ENCODE measurements at regions not wholly inside any gene's neighbourhood (a gene's known extent, or its start where the extent isn't known, plus 50 kb on each side); places are given as distances from the start of the nearest gene placed in this dataset.

- no peaks in the 10 kb centered on the region for H3K27me3 Mint-ChIP-seq (ENCODE audit: insufficient read depth, unreplicated experiment)
- no peak for DNase-seq
- no peaks in the 10 kb centered on the region for H3K27me3 ChIP-seq (replicated peaks; ENCODE audit: control insufficient read depth, insufficient read depth, low read length)
- no peaks in the 10 kb centered on the region for H3K36me3 Mint-ChIP-seq (ENCODE audit: insufficient read depth, unreplicated experiment)
- intact Hi-C loops (cut with micrococcal nuclease; ENCODE audit: unreplicated experiment) = no loop called here
- H3K4me1 ChIP-seq = no peaks in the 10 kb centered on the region
- POLR2A ChIA-PET = no interaction called here
- peaks cover 13% of the 10 kb centered on the region for H3K9me3 ChIP-seq
- no peak overlapping the region for H3K4me3 ChIP-seq (ENCODE audit: low read depth, low read length)
- BruUV-seq (replicated peaks) = no TSS peak
- peaks cover 5% of the 10 kb centered on the region for H3K4me1 Mint-ChIP-seq (ENCODE audit: low read depth, unreplicated experiment)
- H3K4me3 Mint-ChIP-seq (ENCODE audit: unreplicated experiment) = no peak overlapping the region
- TF ChIP-seq CTCF (IDR thresholded peaks at IDR 0.05; ENCODE audit: insufficient read depth in 1 of 2, low read depth in 1 of 2, low read length in 1 of 2, severe bottlenecking in 1 of 2, unreplicated experiment in 1 of 2) = no peak
- H3K36me3 ChIP-seq (ENCODE audit: control insufficient read depth, insufficient read depth, low read length) = no peaks in the 10 kb centered on the region
- CTCF ChIA-PET = no interaction called here
- no peak overlapping the region for H3K27ac Mint-ChIP-seq (ENCODE audit: unreplicated experiment)
- peaks cover 14% of the 10 kb centered on the region for H3K9me3 Mint-ChIP-seq (ENCODE audit: unreplicated experiment)
Measured at GRCh38 chr2:100692906-100693305, 127.0 kb upstream of the NPAS2 start.

- H3K27me3 Mint-ChIP-seq (ENCODE audit: insufficient read depth, unreplicated experiment) = peaks cover 16% of the 10 kb centered on the region
- no peaks in the 10 kb centered on the region for H3K36me3 Mint-ChIP-seq (ENCODE audit: insufficient read depth, unreplicated experiment)
- H3K4me1 Mint-ChIP-seq (ENCODE audit: low read depth, unreplicated experiment) = no peaks in the 10 kb centered on the region
- BruUV-seq (replicated peaks) = no TSS peak
- Histone ChIP-seq H3K36me3 (ENCODE audit: control insufficient read depth, insufficient read depth, low read length) (no peaks in the 10 kb centered on the region), H3K4me1 (no peaks in the 10 kb centered on the region), H3K4me3 (ENCODE audit: low read depth, low read length) (no peak overlapping the region), H3K27me3 (replicated peaks; ENCODE audit: control insufficient read depth, insufficient read depth, low read length) (no peaks in the 10 kb centered on the region; the same call in none of the 2 replicates), H3K9me3 (peaks cover 13% of the 10 kb centered on the region)
- intact Hi-C loops (cut with micrococcal nuclease; ENCODE audit: unreplicated experiment) = no loop called here
- peaks cover 14% of the 10 kb centered on the region for H3K9me3 Mint-ChIP-seq (ENCODE audit: unreplicated experiment)
- ChIA-PET CTCF (no interaction called here), POLR2A (no interaction called here)
- H3K4me3 Mint-ChIP-seq (ENCODE audit: unreplicated experiment) = no peak overlapping the region
- no peak for TF ChIP-seq CTCF (IDR thresholded peaks at IDR 0.05; ENCODE audit: insufficient read depth in 1 of 2, low read depth in 1 of 2, low read length in 1 of 2, severe bottlenecking in 1 of 2, unreplicated experiment in 1 of 2)
- DNase-seq = no peak
- no peak overlapping the region for H3K27ac Mint-ChIP-seq (ENCODE audit: unreplicated experiment)
Measured at GRCh38 chr2:100699131-100699530, 120.8 kb upstream of the NPAS2 start.

- H3K27me3 Mint-ChIP-seq (ENCODE audit: insufficient read depth, unreplicated experiment) = peaks cover 16% of the 10 kb centered on the region
- H3K9me3 Mint-ChIP-seq (ENCODE audit: unreplicated experiment) = no peaks in the 10 kb centered on the region
- Histone ChIP-seq H3K27me3 (replicated peaks; ENCODE audit: control insufficient read depth, insufficient read depth, low read length) (no peaks in the 10 kb centered on the region; the same call in none of the 2 replicates), H3K4me1 (no peaks in the 10 kb centered on the region), H3K36me3 (ENCODE audit: control insufficient read depth, insufficient read depth, low read length) (no peaks in the 10 kb centered on the region), H3K4me3 (ENCODE audit: low read depth, low read length) (no peak overlapping the region), H3K9me3 (no peaks in the 10 kb centered on the region)
- BruUV-seq (replicated peaks) = no TSS peak
- ChIA-PET CTCF (no interaction called here), POLR2A (no interaction called here)
- H3K36me3 Mint-ChIP-seq (ENCODE audit: insufficient read depth, unreplicated experiment) = no peaks in the 10 kb centered on the region
- no peak overlapping the region for H3K27ac Mint-ChIP-seq (ENCODE audit: unreplicated experiment)
- intact Hi-C loops (cut with micrococcal nuclease; ENCODE audit: unreplicated experiment) = no loop called here
- TF ChIP-seq CTCF (IDR thresholded peaks at IDR 0.05; ENCODE audit: insufficient read depth in 1 of 2, low read depth in 1 of 2, low read length in 1 of 2, severe bottlenecking in 1 of 2, unreplicated experiment in 1 of 2) = no peak
- no peak overlapping the region for H3K4me3 Mint-ChIP-seq (ENCODE audit: unreplicated experiment)
- H3K4me1 Mint-ChIP-seq (ENCODE audit: low read depth, unreplicated experiment) = no peaks in the 10 kb centered on the region
- DNase-seq = no peak
Measured at GRCh38 chr2:100702438-100703109, 117.4 kb upstream of the NPAS2 start.
